AG04449 (cell line): ENCODE measurements at regions not wholly inside any gene's neighbourhood (a gene's known extent, or its start where the extent isn't known, plus 50 kb on each side); places are given as distances from the start of the nearest gene placed in this dataset.

Source experiments
- CTCF ChIA-PET: fragments of 350-600 bp; formaldehyde crosslinking; extraction: SDS; loops from one replicate; lab custom pipeline; 2021; ENCODE audit warnings: antibody characterized with exemption; lab: Yijun Ruan, JAX
- POLR2A ChIA-PET: fragments of 400-600, 350-600 bp; formaldehyde crosslinking; extraction: SDS; loops from one replicate; lab custom pipeline; 2020; ENCODE audit warnings: antibody characterized with exemption, inconsistent platforms; lab: Yijun Ruan, JAX
- DNase-seq: peaks from one replicate; pipeline ENCODE4 v3.0.0-alpha.2; 2010; ENCODE audit warnings: low read depth, low spot score
- H3K4me3 ChIP-seq: 2 replicates; pipeline ENCODE4 v1.5.1; 2011; ENCODE audit warnings: low read depth, mild to moderate bottlenecking, control low read depth, low read length
- TF ChIP-seq, protein P1 (sequence below): IDR thresholded peaks from one replicate; pipeline ENCODE4 v1.5.1; 2011; ENCODE audit warnings: mild to moderate bottlenecking, moderate library complexity, low read length, control low read depth, inconsistent platforms; ENCODE audit not compliant: insufficient read depth; ENCODE audit errors: missing control alignments

DNA sequence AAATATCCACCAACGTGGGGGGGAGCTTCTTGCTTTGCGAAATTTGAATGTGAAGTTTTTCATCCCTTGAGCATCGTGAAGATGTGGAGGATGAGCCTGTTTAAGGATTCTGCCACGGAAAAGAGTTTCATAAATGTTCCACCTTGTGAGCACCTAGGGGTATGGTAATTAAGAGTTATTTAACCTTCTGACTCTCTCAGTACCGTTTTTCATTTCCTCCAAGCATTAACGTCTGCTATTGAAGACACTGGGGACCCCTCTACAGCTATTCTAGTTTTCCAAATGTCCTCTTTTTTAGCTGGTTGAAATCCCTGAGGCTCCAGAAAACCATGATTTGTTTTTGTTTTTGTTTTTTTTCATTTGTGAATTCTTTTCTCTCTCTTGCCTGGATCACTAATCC is 79.1 kb upstream of the GALNT2 start:
- TF ChIP-seq, protein P1, sequence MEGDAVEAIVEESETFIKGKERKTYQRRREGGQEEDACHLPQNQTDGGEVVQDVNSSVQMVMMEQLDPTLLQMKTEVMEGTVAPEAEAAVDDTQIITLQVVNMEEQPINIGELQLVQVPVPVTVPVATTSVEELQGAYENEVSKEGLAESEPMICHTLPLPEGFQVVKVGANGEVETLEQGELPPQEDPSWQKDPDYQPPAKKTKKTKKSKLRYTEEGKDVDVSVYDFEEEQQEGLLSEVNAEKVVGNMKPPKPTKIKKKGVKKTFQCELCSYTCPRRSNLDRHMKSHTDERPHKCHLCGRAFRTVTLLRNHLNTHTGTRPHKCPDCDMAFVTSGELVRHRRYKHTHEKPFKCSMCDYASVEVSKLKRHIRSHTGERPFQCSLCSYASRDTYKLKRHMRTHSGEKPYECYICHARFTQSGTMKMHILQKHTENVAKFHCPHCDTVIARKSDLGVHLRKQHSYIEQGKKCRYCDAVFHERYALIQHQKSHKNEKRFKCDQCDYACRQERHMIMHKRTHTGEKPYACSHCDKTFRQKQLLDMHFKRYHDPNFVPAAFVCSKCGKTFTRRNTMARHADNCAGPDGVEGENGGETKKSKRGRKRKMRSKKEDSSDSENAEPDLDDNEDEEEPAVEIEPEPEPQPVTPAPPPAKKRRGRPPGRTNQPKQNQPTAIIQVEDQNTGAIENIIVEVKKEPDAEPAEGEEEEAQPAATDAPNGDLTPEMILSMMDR: no peak
- POLR2A ChIA-PET: no interaction called here
- H3K4me3 ChIP-seq: no peak overlapping the region
- no peak for DNase-seq
- CTCF ChIA-PET: no interaction called here

DNA sequence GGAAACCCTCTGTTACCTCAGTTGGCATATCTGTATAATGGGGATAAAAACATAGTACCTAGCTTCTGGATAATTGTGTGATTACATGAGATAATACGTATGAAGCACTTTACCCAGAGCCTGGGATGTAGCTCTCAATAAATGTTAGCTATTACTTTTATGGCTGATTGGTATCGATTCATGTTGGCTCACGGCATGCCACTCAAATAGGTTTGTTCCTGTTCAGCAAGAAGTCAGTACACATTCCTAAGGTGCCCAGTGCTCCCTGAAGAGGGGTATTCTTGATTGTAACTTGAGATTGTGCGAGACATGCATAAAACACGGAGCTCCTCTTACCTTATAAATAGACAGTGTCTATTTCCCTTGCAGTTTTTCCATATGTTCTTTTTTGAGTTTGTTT is 78.5 kb upstream of the GALNT2 start:
- no peak overlapping the region for H3K4me3 ChIP-seq
- DNase-seq: no peak
- ChIA-PET POLR2A (no interaction called here), CTCF (no interaction called here)
- TF ChIP-seq, protein P1: no peak

DNA sequence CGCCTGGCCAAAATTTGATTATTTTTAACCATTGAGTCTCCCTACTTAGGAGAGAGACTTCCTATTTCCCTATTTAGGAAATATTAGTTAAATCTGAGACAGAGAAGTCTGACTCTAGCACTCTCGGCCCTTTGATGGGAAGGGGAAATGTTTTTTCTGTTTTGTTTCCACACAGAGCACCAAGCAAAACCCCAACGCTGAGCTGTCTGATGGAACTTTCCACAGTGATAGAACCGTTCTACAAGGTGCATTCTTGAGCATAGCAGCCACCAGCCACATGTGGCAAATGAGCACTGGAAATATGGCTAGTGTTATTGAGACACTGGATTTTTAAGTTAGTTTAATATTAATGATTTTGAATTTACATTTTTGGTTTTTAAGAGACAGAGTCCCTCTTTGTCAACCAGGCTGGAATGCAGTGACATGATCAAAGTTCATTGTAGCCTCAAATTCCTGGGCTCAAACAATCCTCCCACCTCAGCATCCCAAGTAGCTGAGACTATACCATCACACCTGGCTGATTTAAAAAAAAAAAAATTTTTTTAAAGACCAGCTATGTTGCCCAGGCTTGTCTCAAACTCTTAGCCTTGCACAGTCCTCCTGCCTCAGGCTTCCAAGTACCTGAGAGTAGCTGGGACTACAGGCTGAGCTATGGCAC is 77.3 kb upstream of the GALNT2 start:
- TF ChIP-seq, protein P1: no peak
- ChIA-PET CTCF (no interaction called here), POLR2A (no interaction called here)
- DNase-seq: no peak
- H3K4me3 ChIP-seq: no peak overlapping the region

DNA sequence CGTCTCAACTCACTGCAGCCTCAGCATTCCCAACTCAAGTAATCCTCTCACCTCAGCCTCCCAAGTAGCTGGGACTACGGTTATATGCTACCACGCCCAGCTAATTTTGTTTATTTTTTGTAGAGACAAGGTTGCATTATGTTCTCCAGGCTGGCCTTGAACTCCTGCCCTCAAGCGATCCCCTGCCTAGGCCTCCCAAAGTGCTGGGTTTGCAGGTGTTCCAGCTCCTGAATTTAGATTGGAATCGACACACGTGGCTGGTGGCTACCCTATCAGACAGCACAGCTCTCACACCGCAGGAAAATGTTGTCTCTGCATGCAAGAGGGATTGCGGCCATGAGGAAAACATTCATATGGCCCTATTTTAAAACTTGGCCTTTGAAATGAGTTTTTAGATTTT is 76.7 kb upstream of the GALNT2 start:
- DNase-seq: no peak
- H3K4me3 ChIP-seq: no peak overlapping the region
- TF ChIP-seq, protein P1: no peak
- CTCF ChIA-PET: interaction anchor here (1.1 kb wide), 1 partner anchor 225 kb away, joined by 3 read pairs; no protein-coding TSS in a partner anchor
- POLR2A ChIA-PET: no interaction called here

DNA sequence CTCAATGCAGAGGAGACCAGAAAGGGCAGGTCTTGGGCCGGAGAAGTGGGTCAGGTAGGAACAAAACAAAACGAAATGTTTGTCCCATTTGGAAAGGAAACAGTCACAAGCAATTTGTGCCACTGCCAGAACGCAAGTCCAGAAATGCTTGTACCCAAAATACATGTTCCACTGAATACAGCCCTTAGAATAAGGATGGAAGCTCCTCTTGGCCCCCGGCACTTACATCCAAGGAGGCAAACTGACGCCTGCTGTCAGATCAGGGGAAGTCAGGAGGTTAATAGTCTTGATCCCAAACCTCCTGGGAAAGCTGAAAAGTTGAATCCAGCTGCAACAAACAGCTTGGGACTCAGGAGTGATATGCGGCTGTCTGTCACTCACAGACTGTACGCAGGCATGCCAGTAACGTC is 75.9 kb upstream of the GALNT2 start:
- CTCF ChIA-PET: interaction anchor here (1.1 to 1.6 kb wide), 2 partner anchors 9 to 225 kb away, joined by 3 read pairs; no protein-coding TSS in a partner anchor
- DNase-seq: no peak
- H3K4me3 ChIP-seq: no peak overlapping the region
- TF ChIP-seq, protein P1: no peak
- POLR2A ChIA-PET: no interaction called here

DNA sequence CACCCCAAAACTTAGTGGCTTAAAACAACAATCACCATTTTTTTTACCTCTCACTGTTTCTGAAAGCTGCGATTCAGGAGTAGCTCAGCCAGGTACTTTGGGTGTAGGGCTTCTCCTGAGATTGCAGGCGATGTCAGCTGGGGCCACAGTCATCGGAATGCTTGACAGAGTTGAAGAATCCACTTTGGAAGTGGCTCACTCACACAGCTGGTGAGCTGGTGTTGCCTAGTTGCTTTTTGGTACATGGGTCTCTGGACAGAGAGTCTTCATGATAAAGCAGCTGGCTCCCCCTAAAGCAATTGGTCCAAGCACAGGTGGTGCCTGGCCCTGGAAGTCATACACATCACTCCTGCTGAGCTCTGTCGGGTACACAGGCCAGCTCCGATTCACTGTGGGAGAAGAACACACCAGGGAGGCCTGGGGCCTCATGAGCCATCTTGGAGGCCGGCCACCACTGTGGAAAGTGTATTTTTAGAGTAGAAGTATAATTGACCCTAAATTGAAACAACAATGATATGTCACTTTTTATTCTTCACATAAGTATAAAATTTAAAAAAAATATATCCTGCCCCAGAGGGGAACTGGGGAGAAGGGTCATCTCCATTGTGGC is 75.2 kb upstream of the GALNT2 start:
- ChIA-PET POLR2A (no interaction called here), CTCF (interaction anchor here (1.6 kb wide), 1 partner anchor 10 kb away, joined by 3 read pairs; no protein-coding TSS in a partner anchor)
- TF ChIP-seq, protein P1: no peak
- H3K4me3 ChIP-seq: no peak overlapping the region
- no peak for DNase-seq
